GM12891 (cell line): ENCODE measurements at regions not wholly inside any gene's neighbourhood (a gene's known extent, or its start where the extent isn't known, plus 50 kb on each side); places are given as distances from the start of the nearest gene placed in this dataset.

Source experiments
- DNase-seq: peaks from one replicate; pipeline ENCODE4 v3.0.0; 2011; ENCODE audit warnings: low spot score; ENCODE audit not compliant: insufficient read length
- FAIRE-seq: peaks from 2 replicates; lab custom pipeline; 2011; peaks lifted over from hg19 to GRCh38; lab: Jason Lieb, UNC
- PAX5 ChIP-seq: IDR thresholded peaks from 2 replicates; pipeline ENCODE4 v1.6.1; 2011; ENCODE audit warnings: low read length, moderate library complexity, mild to moderate bottlenecking; ENCODE audit not compliant: insufficient read depth, severe bottlenecking
- POLR2A ChIP-seq: IDR thresholded peaks from 2 replicates; pipeline ENCODE4 v1.6.1; 2011; ENCODE audit warnings: low read depth, low read length, control low read depth
- POLR2AphosphoS5 ChIP-seq: IDR thresholded peaks from 2 replicates; pipeline ENCODE4 v1.6.1; 2011; ENCODE audit warnings: low read depth, low read length, control low read depth
- POU2F2 ChIP-seq: IDR thresholded peaks from 2 replicates; pipeline ENCODE4 v1.6.1; 2011; ENCODE audit warnings: low read depth, mild to moderate bottlenecking, control low read depth, low read length, moderate library complexity
- SPI1 ChIP-seq: IDR thresholded peaks from 2 replicates; pipeline ENCODE4 v1.6.1; 2011; ENCODE audit warnings: low read depth, low read length, control low read depth
- TAF1 ChIP-seq: IDR thresholded peaks from 2 replicates; pipeline ENCODE4 v1.6.1; 2011; ENCODE audit warnings: low read depth, low read length, control low read depth

DNA sequence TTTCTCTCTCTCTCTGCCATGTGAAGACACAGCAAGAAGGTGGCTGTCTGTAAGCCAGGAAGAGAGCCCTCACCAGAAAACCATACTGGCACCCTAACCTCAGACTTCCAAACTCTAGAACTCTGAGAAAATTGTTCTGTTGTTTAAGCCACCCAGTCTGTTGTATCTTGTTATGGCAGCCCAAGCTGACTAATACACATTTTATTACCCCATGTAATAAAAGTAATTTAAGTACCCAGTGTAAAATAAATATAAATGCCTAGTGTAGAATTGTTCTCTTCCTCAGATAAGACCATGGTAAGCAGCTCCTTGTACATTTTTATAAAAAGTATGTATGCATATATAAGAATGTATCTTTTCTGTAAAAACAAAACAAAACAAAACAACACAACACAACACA lies 119.7 kb downstream of the DTL start:
- TF ChIP-seq SPI1, result no peak
- TF ChIP-seq TAF1, result no peak
- no peak for TF ChIP-seq POLR2A
- no peak for TF ChIP-seq PAX5
- TF ChIP-seq POLR2AphosphoS5, result no peak
- no peak for TF ChIP-seq POU2F2
- FAIRE-seq, result no peak
- no peak for DNase-seq

GRCh38 chr1:212157252-212157651 lies 121.7 kb downstream of the DTL start:
- FAIRE-seq (no peak), DNase-seq (no peak)
- no peak for TF ChIP-seq POLR2AphosphoS5
- no peak for TF ChIP-seq POLR2A

DNA sequence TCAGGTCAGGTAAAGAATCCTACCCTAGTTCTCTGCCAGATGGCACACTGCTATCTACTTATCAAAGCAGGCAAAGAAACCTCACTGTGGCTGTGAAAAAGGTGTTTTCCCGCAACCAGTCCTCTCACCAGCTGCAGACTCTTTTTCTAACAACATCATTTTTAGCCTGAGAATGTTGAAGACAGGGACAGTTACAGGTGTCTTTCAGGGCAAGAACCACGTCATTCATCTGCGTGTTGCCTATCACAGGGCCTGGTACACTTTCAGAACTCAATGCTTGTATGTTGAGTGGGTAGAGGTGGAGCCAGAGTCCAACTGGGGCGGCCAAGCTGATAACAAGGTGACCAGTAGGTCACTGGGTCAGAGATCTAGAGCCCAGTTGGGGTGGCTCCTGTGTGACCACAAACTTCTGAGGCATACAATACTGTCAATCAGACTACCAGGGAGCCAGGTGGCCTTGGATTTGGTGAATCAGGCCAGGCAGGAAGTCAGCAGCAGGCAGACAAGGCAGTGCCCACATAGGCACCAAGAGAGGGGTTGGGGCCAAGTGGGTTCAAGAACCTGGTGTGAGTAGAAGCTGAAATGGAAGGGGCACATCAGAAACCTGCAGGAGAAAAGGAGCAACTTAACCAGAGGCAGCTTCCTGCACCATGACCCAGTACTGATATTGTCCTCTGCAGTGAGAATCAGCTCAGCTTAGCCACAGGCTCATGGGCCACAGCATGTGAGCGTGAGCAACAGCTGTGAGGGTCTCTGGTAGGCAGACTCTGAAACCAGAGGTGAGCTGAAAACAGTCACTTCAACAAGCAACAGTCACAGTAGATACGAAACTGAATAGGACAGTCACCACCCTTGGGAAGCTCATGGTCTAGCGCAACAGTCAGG lies 123.6 kb downstream of the DTL start:
- no peak for TF ChIP-seq SPI1
- no peak for TF ChIP-seq POU2F2
- TF ChIP-seq TAF1, result no peak
- TF ChIP-seq PAX5, result no peak
- no peak for TF ChIP-seq POLR2AphosphoS5
- no peak for TF ChIP-seq POLR2A
- DNase-seq (peak; percentile 22), FAIRE-seq (peak; percentile 76)

- TF ChIP-seq SPI1 (peak; percentile 63), TAF1 (no peak)
- FAIRE-seq (peak; percentile 47), DNase-seq (no peak)
These were observed 123.9 kb upstream of the PPP2R5A start for GRCh38 chr1:212161231-212161781.

DNA sequence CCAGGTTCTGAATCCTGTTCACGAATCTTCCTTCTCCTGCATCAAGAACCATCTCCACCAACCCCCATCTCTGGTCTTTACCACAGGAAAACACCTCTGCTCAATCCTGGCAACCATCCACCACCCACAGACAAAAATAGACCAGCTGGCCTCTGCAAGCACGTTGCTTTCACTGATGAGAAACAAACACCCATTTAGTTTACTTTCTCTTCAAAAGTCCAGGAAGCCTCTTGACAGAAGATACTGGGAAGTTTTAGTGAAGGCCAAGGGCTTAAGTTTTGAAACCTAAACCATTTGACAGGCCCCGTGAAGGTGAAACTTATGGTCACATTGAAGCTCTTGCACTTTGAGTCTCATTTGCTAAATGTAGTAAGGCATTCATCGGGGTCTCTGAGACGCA lies 122.6 kb upstream of the PPP2R5A start:
- FAIRE-seq, result peak; percentile 86
- no peak for TF ChIP-seq POLR2AphosphoS5
- no peak for TF ChIP-seq POLR2A
- TF ChIP-seq TAF1, result no peak
- TF ChIP-seq PAX5, result no peak
- no peak for TF ChIP-seq SPI1
- TF ChIP-seq POU2F2, result no peak

DNA sequence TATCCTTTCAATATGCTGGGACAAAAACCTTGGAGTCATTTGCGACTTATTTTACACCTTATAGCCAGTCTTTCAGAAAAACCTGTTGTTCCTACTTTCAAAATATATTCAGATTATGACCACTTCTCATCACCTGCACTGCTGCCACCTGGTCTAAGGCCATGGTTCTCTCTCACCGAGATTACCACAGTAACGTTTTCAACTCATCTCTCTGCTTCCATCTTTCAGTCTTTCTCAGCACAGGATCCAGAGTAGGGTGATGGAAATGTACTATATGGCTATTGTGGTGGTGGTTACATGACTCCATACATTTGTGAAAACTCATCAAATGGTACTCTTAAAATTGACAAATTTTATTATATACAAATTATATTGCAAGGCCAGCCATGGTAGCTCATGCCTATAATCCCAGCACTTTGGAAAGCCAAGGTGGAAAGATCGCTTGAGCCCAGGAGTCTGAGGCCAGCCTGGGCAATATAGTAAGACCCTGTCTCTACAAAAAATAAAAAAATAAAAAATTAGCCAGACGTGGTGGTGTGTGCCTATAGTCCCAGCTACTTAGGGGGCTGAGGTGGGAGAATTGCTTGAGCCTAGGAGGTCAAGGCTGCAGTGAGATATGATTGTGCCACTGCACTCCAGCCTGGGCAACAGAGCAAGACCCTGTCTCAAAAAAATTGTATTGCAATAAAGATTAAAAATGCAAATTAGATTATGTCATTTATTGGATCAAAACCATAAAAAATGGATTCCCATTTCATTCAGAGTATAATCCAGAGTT lies 120.9 kb upstream of the PPP2R5A start:
- DNase-seq, result no peak
- TF ChIP-seq POU2F2 (no peak), TAF1 (no peak), PAX5 (no peak), POLR2A (no peak), SPI1 (no peak), POLR2AphosphoS5 (no peak)
- FAIRE-seq, result peak; percentile 48

More for the DNA sequence above, 122.6 kb upstream of the PPP2R5A start:
- no peak for DNase-seq

GRCh38 chr1:212166244-212166643 lies 119.0 kb upstream of the PPP2R5A start:
- DNase-seq (no peak), FAIRE-seq (no peak)
- TF ChIP-seq POLR2A, result no peak
- TF ChIP-seq TAF1, result no peak
- no peak for TF ChIP-seq PAX5
- TF ChIP-seq SPI1, result no peak
- no peak for TF ChIP-seq POU2F2
- TF ChIP-seq POLR2AphosphoS5, result no peak

- DNase-seq (no peak), FAIRE-seq (no peak)
- TF ChIP-seq TAF1, result no peak
- no peak for TF ChIP-seq POLR2AphosphoS5
- no peak for TF ChIP-seq POLR2A
- no peak for TF ChIP-seq POU2F2
- no peak for TF ChIP-seq SPI1
- no peak for TF ChIP-seq PAX5
These were observed 118.6 kb upstream of the PPP2R5A start for GRCh38 chr1:212166644-212167043.

DNA sequence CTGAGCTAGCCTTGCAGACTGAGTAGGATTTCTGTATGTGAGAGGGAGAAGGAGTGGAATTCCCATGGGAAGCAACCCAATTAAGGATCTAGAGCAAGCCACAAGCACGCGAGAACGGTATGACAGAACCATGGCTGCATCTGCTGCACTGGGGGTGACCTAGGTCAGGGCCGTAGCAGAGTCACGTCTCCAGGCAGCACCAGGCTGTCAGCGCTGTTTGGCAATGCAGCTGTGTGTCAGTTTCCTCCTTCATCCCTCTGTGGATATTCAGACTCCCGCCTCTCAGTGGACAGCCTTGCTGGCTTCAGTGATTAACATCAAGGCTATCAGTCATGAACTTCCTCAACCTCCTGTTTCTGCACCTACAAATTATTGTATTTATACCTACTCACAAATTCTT lies 118.1 kb upstream of the PPP2R5A start:
- no peak for TF ChIP-seq POU2F2
- TF ChIP-seq SPI1, result no peak
- TF ChIP-seq PAX5, result no peak
- TF ChIP-seq POLR2AphosphoS5, result no peak
- no peak for TF ChIP-seq POLR2A
- no peak for TF ChIP-seq TAF1
- DNase-seq (no peak), FAIRE-seq (no peak)
